ENCODE measurements at regions not wholly inside any gene's neighbourhood (a gene's known extent, or its start where the extent isn't known, plus 50 kb on each side); places are given as distances from the start of the nearest gene placed in this dataset.

GRCh38 chr11:79963856-79964645 is 523.2 kb upstream of the TENM4 start:
- DNase-seq: no peak

- no peak for DNase-seq
These were observed 519.6 kb upstream of the TENM4 start for GRCh38 chr11:79960461-79960860.

GRCh38 chr11:79959318-79959717 is 518.5 kb upstream of the TENM4 start:
- DNase-seq: no peak

GRCh38 chr11:79957702-79958101 is 516.9 kb upstream of the TENM4 start:
- DNase-seq: no peak

- no peak for DNase-seq
These were observed 515.2 kb upstream of the TENM4 start for GRCh38 chr11:79956061-79956460.

- DNase-seq: no peak
These were observed 512.8 kb upstream of the TENM4 start for GRCh38 chr11:79953629-79954028.

GRCh38 chr11:79950741-79951140 is 509.9 kb upstream of the TENM4 start:
- DNase-seq: no peak

- DNase-seq: no peak
These were observed 509.3 kb upstream of the TENM4 start for GRCh38 chr11:79950172-79950571.

GRCh38 chr11:79949574-79949973 is 508.7 kb upstream of the TENM4 start:
- DNase-seq: no peak

GRCh38 chr11:79942646-79943045 is 501.8 kb upstream of the TENM4 start:
- no peak for DNase-seq

GRCh38 chr11:79942090-79942489 is 501.3 kb upstream of the TENM4 start:
- no peak for DNase-seq

- no peak for DNase-seq
These were observed 500.3 kb upstream of the TENM4 start for GRCh38 chr11:79940974-79941735.

GRCh38 chr11:79940165-79940564 is 499.3 kb upstream of the TENM4 start:
- no peak for DNase-seq

- no peak for DNase-seq
These were observed 498.3 kb upstream of the TENM4 start for GRCh38 chr11:79939111-79939510.

GRCh38 chr11:79937676-79938334 is 497.0 kb upstream of the TENM4 start:
- DNase-seq: no peak

- DNase-seq: no peak
These were observed 491.8 kb upstream of the TENM4 start for GRCh38 chr11:79932612-79933011.

- no peak for DNase-seq
These were observed 490.9 kb upstream of the TENM4 start for GRCh38 chr11:79931692-79932091.

- no peak for DNase-seq
These were observed 485.9 kb upstream of the TENM4 start for GRCh38 chr11:79926707-79927106.

GRCh38 chr11:79925570-79925969 is 484.7 kb upstream of the TENM4 start:
- no peak for DNase-seq

- DNase-seq: no peak
These were observed 481.8 kb upstream of the TENM4 start for GRCh38 chr11:79922641-79923040.

- DNase-seq: no peak
These were observed 479.6 kb upstream of the TENM4 start for GRCh38 chr11:79920480-79920879.

GRCh38 chr11:79919350-79919749 is 478.5 kb upstream of the TENM4 start:
- no peak for DNase-seq

GRCh38 chr11:79918846-79919245 is 478.0 kb upstream of the TENM4 start:
- DNase-seq: no peak

GRCh38 chr11:79906164-79906563 is 465.3 kb upstream of the TENM4 start:
- DNase-seq: no peak

Measured in NCI-H2107 (cell line).